SU-DHL-6 (cell line): ENCODE measurements at regions not wholly inside any gene's neighbourhood (a gene's known extent, or its start where the extent isn't known, plus 50 kb on each side); places are given as distances from the start of the nearest gene placed in this dataset.

ENCODE experiments used
- H2AFZ ChIP-seq: fragments of 200-600 bp; sonication (generic); 2 replicates; pipeline ENCODE4 v1.6.1; 2014; ENCODE audit warnings: low read depth, mild to moderate bottlenecking, moderate library complexity, mixed read lengths, antibody characterized with exemption, low read length; ENCODE audit not compliant: severe bottlenecking
- H3F3A ChIP-seq: fragments of 200-600 bp; shearing (Covaris generic); 2 replicates; pipeline ENCODE4 v1.6.0; 2016; ENCODE audit warnings: antibody characterized with exemption, mild to moderate bottlenecking; ENCODE audit not compliant: insufficient read depth
- H3K27ac ChIP-seq: fragments of 200-600 bp; sonication (generic); 2 replicates; pipeline ENCODE4 v1.5.1; 2016; ENCODE audit warnings: low read depth, mild to moderate bottlenecking, low read length, moderate library complexity, mixed read lengths
- H3K27me3 ChIP-seq: fragments of 200-600 bp; sonication (generic), shearing (Covaris generic); 2 replicates; pipeline ENCODE4 v1.6.0; 2014; ENCODE audit warnings: mild to moderate bottlenecking, low read length
- H3K36me3 ChIP-seq: fragments of 200-600 bp; sonication (generic); 2 replicates; pipeline ENCODE4 v1.6.1; 2014; ENCODE audit warnings: mild to moderate bottlenecking, low read length, mixed read lengths
- H3K4me2 ChIP-seq: fragments of 300-600, 200-600 bp; shearing (Covaris generic), sonication (generic); 2 replicates; pipeline ENCODE4 v1.6.0; 2014; ENCODE audit warnings: low read length, low read depth, mild to moderate bottlenecking; ENCODE audit not compliant: poor library complexity, severe bottlenecking
- H3K4me3 ChIP-seq: fragments of 200-600 bp; sonication (generic); 2 replicates; pipeline ENCODE4 v1.5.1; 2014; ENCODE audit warnings: antibody characterized with exemption, low read length, mild to moderate bottlenecking, mixed read lengths; ENCODE audit not compliant: insufficient read depth, poor library complexity, severe bottlenecking
- H3K79me2 ChIP-seq: fragments of 200-600 bp; sonication (generic); 2 replicates; pipeline ENCODE4 v1.6.1; 2014; ENCODE audit warnings: mild to moderate bottlenecking, low read length, moderate library complexity; ENCODE audit not compliant: insufficient read depth
- H3K9ac ChIP-seq: fragments of 200-600 bp; sonication (generic); 2 replicates; pipeline ENCODE4 v1.7.0; 2014; ENCODE audit warnings: mild to moderate bottlenecking, low read length
- H3K9me2 ChIP-seq: fragments of 200-600 bp; sonication (generic); replicated peaks from 2 replicates; pipeline ENCODE4 v1.6.1; 2014; ENCODE audit warnings: low read length; ENCODE audit not compliant: insufficient read depth
- H3K9me3 ChIP-seq: fragments of 200-600 bp; sonication (generic); 2 replicates; pipeline ENCODE4 v1.6.1; 2014; ENCODE audit warnings: low read length, mixed read lengths; ENCODE audit not compliant: insufficient read depth
- H4K20me1 ChIP-seq: fragments of 200-600 bp; sonication (generic); 2 replicates; pipeline ENCODE4 v1.6.1; 2014; ENCODE audit warnings: low read depth, mild to moderate bottlenecking, antibody characterized with exemption, low read length, moderate library complexity, mixed read lengths
- CTCF ChIP-seq: fragments of 200-600 bp; sonication (generic); IDR thresholded peaks from one replicate; pipeline ENCODE4 v1.5.1; 2017; ENCODE audit warnings: antibody characterized with exemption, mild to moderate bottlenecking, low read length, moderate library complexity; ENCODE audit not compliant: insufficient read depth, poor library complexity, severe bottlenecking
- EZH2phosphoT487 ChIP-seq: fragments of 200-600 bp; sonication (generic), shearing (Covaris generic); conservative IDR thresholded peaks from 2 replicates; pipeline ENCODE4 v1.6.1; 2018; ENCODE audit warnings: mild to moderate bottlenecking, antibody characterized with exemption, low read length, moderate library complexity, mixed read lengths

- no peaks in the 10 kb centered on the region for H3K36me3 ChIP-seq
- TF ChIP-seq CTCF = no peak
- no peak overlapping the region for H3K4me3 ChIP-seq
- H3K9me3 ChIP-seq = no peaks in the 10 kb centered on the region
- no peak overlapping the region for H3K4me2 ChIP-seq
- no peaks in the 10 kb centered on the region for H3K79me2 ChIP-seq
- no peak overlapping the region for H2AFZ ChIP-seq
- H3K27me3 ChIP-seq = no peaks in the 10 kb centered on the region
- H3K27ac ChIP-seq = no peak overlapping the region
- no peaks in the 10 kb centered on the region for H3K9me2 ChIP-seq
- H4K20me1 ChIP-seq = no peaks in the 10 kb centered on the region
- H3F3A ChIP-seq = no peaks in the 10 kb centered on the region
- H3K9ac ChIP-seq = no peak overlapping the region
These were observed 111.1 kb upstream of the HABP2 start for GRCh38 chr10:113441686-113442270.

DNA sequence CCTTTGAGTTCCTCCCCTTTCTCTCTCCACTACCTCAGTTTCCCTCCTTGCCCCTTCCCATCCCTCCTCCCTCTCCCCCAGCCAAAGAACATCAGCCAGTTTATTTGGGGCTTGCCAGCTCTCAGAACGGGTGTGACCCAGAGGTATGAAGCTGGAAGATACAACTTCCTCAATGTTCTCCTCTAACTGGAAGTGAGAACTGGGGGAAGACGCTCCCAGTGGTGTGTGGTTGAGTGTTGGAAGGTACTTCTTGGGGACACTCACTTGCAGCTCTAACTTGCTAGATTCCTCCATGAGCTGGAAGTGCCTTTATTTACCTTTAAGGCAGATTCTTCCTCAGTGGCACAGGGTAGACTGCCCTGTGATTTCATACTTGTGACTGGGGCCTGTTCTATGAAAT lies 110.5 kb upstream of the HABP2 start:
- Histone ChIP-seq H2AFZ (no peak overlapping the region), H3K9ac (no peak overlapping the region), H3K9me3 (no peaks in the 10 kb centered on the region), H3K9me2 (no peaks in the 10 kb centered on the region), H3K27me3 (no peaks in the 10 kb centered on the region), H3F3A (no peaks in the 10 kb centered on the region), H3K36me3 (no peaks in the 10 kb centered on the region), H4K20me1 (no peaks in the 10 kb centered on the region), H3K4me2 (no peak overlapping the region), H3K4me3 (no peak overlapping the region), H3K79me2 (no peaks in the 10 kb centered on the region), H3K27ac (no peak overlapping the region)
- TF ChIP-seq CTCF (no peak), EZH2phosphoT487 (no peak)

- Histone ChIP-seq H3K27ac (no peak overlapping the region), H4K20me1 (no peaks in the 10 kb centered on the region), H3F3A (no peaks in the 10 kb centered on the region)
These were observed 109.5 kb upstream of the HABP2 start for GRCh38 chr10:113443141-113443925.

GRCh38 chr10:113444766-113445365 lies 108.0 kb upstream of the HABP2 start:
- H3K9me2 ChIP-seq = no peaks in the 10 kb centered on the region
- H4K20me1 ChIP-seq = no peaks in the 10 kb centered on the region
- H3K36me3 ChIP-seq = no peaks in the 10 kb centered on the region
- no peak overlapping the region for H3K4me3 ChIP-seq
- no peak overlapping the region for H2AFZ ChIP-seq
- H3K4me2 ChIP-seq = no peak overlapping the region
- TF ChIP-seq CTCF (no peak), EZH2phosphoT487 (no peak)
- no peaks in the 10 kb centered on the region for H3K27me3 ChIP-seq
- no peaks in the 10 kb centered on the region for H3F3A ChIP-seq
- no peak overlapping the region for H3K27ac ChIP-seq
- H3K9ac ChIP-seq = no peak overlapping the region
- no peaks in the 10 kb centered on the region for H3K79me2 ChIP-seq
- H3K9me3 ChIP-seq = no peaks in the 10 kb centered on the region

More at GRCh38 chr10:113443141-113443925, 109.5 kb upstream of the HABP2 start:
- Histone ChIP-seq H2AFZ (no peak overlapping the region), H3K9me3 (no peaks in the 10 kb centered on the region), H3K4me2 (no peak overlapping the region), H3K9ac (no peak overlapping the region), H3K36me3 (no peaks in the 10 kb centered on the region), H3K4me3 (no peak overlapping the region), H3K9me2 (no peaks in the 10 kb centered on the region), H3K79me2 (no peaks in the 10 kb centered on the region), H3K27me3 (no peaks in the 10 kb centered on the region)
- TF ChIP-seq EZH2phosphoT487 = no peak
